ENCODE measurements at regions not wholly inside any gene's neighbourhood (a gene's known extent, or its start where the extent isn't known, plus 50 kb on each side); places are given as distances from the start of the nearest gene placed in this dataset.

DNA sequence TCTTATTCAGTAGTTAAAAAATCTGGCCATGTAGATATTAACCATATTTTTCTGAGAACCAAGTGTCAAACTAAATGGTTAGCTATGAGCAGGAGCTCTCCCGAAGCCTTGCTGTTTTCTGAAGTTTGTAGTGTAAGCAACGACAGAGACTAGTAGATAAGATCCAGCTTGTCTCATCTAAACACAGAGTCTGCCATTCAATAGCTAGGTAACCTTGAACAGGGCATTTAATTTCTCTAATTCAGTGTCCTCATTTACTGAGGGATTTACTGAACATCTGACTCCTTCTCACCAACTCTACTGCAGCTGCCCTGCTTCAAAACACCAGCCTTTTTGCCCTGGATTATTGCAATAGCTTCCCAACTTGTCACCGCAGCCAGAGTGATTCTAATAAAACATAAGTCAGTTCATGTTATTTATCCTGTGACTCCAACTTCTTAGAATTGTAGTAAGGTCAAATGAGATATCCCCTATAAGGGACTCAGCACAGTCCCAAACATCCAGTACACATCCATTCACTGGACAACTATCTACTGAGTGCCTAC is 337.0 kb downstream of the PLK2 start:
- no TSS peak for BruUV-seq (replicated peaks)
- Histone ChIP-seq H3K27me3 (replicated peaks; ENCODE audit: insufficient read depth, low read depth, low read length, poor library complexity) (peaks cover 21% of the 10 kb centered on the region), H3K4me1 (ENCODE audit: insufficient read depth, low read length, poor library complexity, severe bottlenecking) (no peaks in the 10 kb centered on the region), H3K9me3 (ENCODE audit: low read depth, low read length, poor library complexity, severe bottlenecking) (no peaks in the 10 kb centered on the region), H3K36me3 (ENCODE audit: insufficient read depth, low read length, poor library complexity, severe bottlenecking) (no peaks in the 10 kb centered on the region), H3K4me3 (ENCODE audit: low read depth, low read length, poor library complexity, severe bottlenecking) (no peak overlapping the region), H3K27ac (ENCODE audit: low read depth, low read length, poor library complexity, severe bottlenecking) (no peak overlapping the region)
- no peak for DNase-seq (ENCODE audit: low spot score)
- TF ChIP-seq CTCF (conservative IDR thresholded peaks at IDR 0.05; ENCODE audit: low read depth, low read length) (no peak), EZH2 (IDR thresholded peaks at IDR 0.05; ENCODE audit: borderline replicate concordance, low read depth, low read length, poor library complexity, severe bottlenecking) (no peak)
- CTCF ChIA-PET: no interaction called here
- intact Hi-C loops (cut with micrococcal nuclease; ENCODE audit: unreplicated experiment): no loop called here
- POLR2A ChIA-PET (ENCODE audit: low non-redundant PET): no interaction called here

DNA sequence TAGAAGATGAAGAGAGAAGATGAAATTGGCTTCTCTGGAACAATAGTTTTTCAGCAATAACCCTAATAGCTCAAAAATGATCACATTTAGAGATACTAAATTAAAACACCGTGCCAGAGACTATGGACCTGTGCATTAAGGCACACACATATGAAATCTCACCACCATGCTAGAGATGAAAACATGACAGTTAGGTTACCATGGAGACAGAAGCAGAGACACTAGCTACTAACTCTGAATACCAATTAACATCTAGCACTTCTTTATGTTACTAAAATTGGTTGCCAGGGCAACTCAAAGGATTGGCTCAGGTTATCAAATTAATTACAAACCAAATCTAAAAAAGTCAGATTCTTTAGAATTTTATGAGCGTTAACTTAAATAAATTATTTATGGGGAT is 337.7 kb downstream of the PLK2 start:
- no peak for DNase-seq (ENCODE audit: low spot score)
- H3K9me3 ChIP-seq (ENCODE audit: low read depth, low read length, poor library complexity, severe bottlenecking): no peaks in the 10 kb centered on the region
- no peak overlapping the region for H3K4me3 ChIP-seq (ENCODE audit: low read depth, low read length, poor library complexity, severe bottlenecking)
- peaks cover 24% of the 10 kb centered on the region for H3K27me3 ChIP-seq (replicated peaks; ENCODE audit: insufficient read depth, low read depth, low read length, poor library complexity)
- no TSS peak for BruUV-seq (replicated peaks)
- no peak overlapping the region for H3K27ac ChIP-seq (ENCODE audit: low read depth, low read length, poor library complexity, severe bottlenecking)
- CTCF ChIA-PET: no interaction called here
- H3K4me1 ChIP-seq (ENCODE audit: insufficient read depth, low read length, poor library complexity, severe bottlenecking): no peaks in the 10 kb centered on the region
- H3K36me3 ChIP-seq (ENCODE audit: insufficient read depth, low read length, poor library complexity, severe bottlenecking): no peaks in the 10 kb centered on the region
- intact Hi-C loops (cut with micrococcal nuclease; ENCODE audit: unreplicated experiment): no loop called here
- TF ChIP-seq CTCF (conservative IDR thresholded peaks at IDR 0.05; ENCODE audit: low read depth, low read length) (no peak), EZH2 (IDR thresholded peaks at IDR 0.05; ENCODE audit: borderline replicate concordance, low read depth, low read length, poor library complexity, severe bottlenecking) (no peak)
- POLR2A ChIA-PET (ENCODE audit: low non-redundant PET): no interaction called here

GRCh38 chr5:58121391-58121790 is 338.5 kb downstream of the PLK2 start:
- no peak for DNase-seq (ENCODE audit: low spot score)
- ChIA-PET POLR2A (ENCODE audit: low non-redundant PET) (no interaction called here), CTCF (no interaction called here)
- H3K27me3 ChIP-seq (replicated peaks; ENCODE audit: insufficient read depth, low read depth, low read length, poor library complexity): peaks cover 28% of the 10 kb centered on the region
- no peaks in the 10 kb centered on the region for H3K4me1 ChIP-seq (ENCODE audit: insufficient read depth, low read length, poor library complexity, severe bottlenecking)
- no peak for TF ChIP-seq CTCF (conservative IDR thresholded peaks at IDR 0.05; ENCODE audit: low read depth, low read length)
- TF ChIP-seq EZH2 (IDR thresholded peaks at IDR 0.05; ENCODE audit: borderline replicate concordance, low read depth, low read length, poor library complexity, severe bottlenecking): no peak
- intact Hi-C loops (cut with micrococcal nuclease; ENCODE audit: unreplicated experiment): no loop called here
- BruUV-seq (replicated peaks): no TSS peak
- H3K36me3 ChIP-seq (ENCODE audit: insufficient read depth, low read length, poor library complexity, severe bottlenecking): no peaks in the 10 kb centered on the region
- H3K9me3 ChIP-seq (ENCODE audit: low read depth, low read length, poor library complexity, severe bottlenecking): no peaks in the 10 kb centered on the region
- no peak overlapping the region for H3K4me3 ChIP-seq (ENCODE audit: low read depth, low read length, poor library complexity, severe bottlenecking)
- H3K27ac ChIP-seq (ENCODE audit: low read depth, low read length, poor library complexity, severe bottlenecking): no peak overlapping the region
